ENCODE measurements at regions not wholly inside any gene's neighbourhood (a gene's known extent, or its start where the extent isn't known, plus 50 kb on each side); places are given as distances from the start of the nearest gene placed in this dataset.

DNA sequence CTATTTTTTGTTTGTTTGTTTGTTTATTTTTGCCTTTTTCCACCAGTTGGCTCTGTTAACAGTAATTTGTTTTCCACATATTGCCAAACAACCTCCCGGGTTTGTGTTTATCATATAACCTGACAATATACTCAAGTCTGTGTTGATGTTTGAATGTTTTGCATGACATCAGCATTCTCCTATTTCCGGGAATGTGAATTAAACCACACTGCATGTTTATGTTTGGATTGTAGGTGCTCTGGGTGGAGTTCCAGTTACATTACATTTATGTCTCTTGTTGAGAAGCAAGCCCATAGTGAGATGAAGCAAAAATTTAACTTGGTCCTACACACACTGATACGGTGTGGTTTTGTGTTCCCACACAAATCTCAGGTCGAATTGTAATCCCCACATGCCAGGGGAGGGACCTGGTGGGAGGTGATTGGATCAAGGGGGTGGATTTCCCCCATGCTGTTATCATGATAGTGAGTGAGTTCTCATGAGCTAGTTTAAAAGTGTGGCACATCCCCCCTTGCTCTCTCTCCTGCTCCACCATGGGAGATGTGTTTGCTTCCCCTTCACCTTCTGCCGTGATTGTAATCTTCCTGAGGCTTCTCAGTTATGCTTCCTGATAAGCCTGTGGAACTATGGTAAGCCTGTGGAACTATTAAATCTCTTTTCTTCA is 54.4 kb upstream of the CLNK start:
- RAD21 ChIA-PET (ENCODE audit: low non-redundant PET in 1 of 2, low total read pairs in 2 of 2, uncharacterized antibody in 2 of 2, unreplicated experiment in 2 of 2): no interaction called here
- Histone ChIP-seq H3K4me2 (ENCODE audit: low read length) (no peak overlapping the region), H3K9me2 (ENCODE audit: insufficient read depth) (no peaks in the 10 kb centered on the region; the same call in 1 of the 2 replicates), H3K27me3 (ENCODE audit: insufficient read depth, low read length) (no peaks in the 10 kb centered on the region), H3K79me2 (ENCODE audit: insufficient read depth, low read length) (no peaks in the 10 kb centered on the region), H3K4me3 (replicated peaks in 1 of 2; ENCODE audit: low read depth in 1 of 2, low read length in 2 of 2) (no peak overlapping the region), H3K27ac (ENCODE audit: low read depth, low read length) (no peak overlapping the region), H4K20me1 (ENCODE audit: insufficient read depth) (no peaks in the 10 kb centered on the region), H3K9me3 (ENCODE audit: control insufficient read depth in 1 of 2, insufficient read depth in 1 of 2, low read depth in 1 of 2, low read length in 2 of 2) (no peaks in the 10 kb centered on the region), H2AFZ (ENCODE audit: low read depth, low read length, poor library complexity, severe bottlenecking) (no peak overlapping the region), H3K36me3 (ENCODE audit: control insufficient read depth in 1 of 2, insufficient read depth in 2 of 2, low read length in 2 of 2) (no peaks in the 10 kb centered on the region), H3K4me1 (ENCODE audit: control insufficient read depth in 1 of 2, insufficient read depth in 2 of 2, low read length in 2 of 2) (no peaks in the 10 kb centered on the region), H3K9ac (ENCODE audit: low read length) (no peak overlapping the region)
- TF ChIP-seq EZH2phosphoT487 (IDR thresholded peaks at IDR 0.05; ENCODE audit: borderline replicate concordance): no peak
- no peak for TF ChIP-seq CTCF (IDR thresholded peaks at IDR 0.05 in 2 of 3, conservative IDR thresholded peaks at IDR 0.05 in 1 of 3; ENCODE audit: borderline replicate concordance in 1 of 3, insufficient read depth in 1 of 3, low read depth in 2 of 3, low read length in 2 of 3)
- TF ChIP-seq ELF1 (IDR thresholded peaks at IDR 0.05; ENCODE audit: borderline replicate concordance, low read depth): no peak
- TF ChIP-seq JUND (IDR thresholded peaks at IDR 0.05): no peak
- TF ChIP-seq CBX3 (IDR thresholded peaks at IDR 0.05; ENCODE audit: low read depth): no peak
- no peak for TF ChIP-seq EGR1 (IDR thresholded peaks at IDR 0.05; ENCODE audit: low read depth)
- TF ChIP-seq TCF7L2 (IDR thresholded peaks at IDR 0.05; ENCODE audit: borderline replicate concordance, extremely low read depth, insufficient read depth, insufficient read length): no peak
- TF ChIP-seq MAX (IDR thresholded peaks at IDR 0.05): no peak
- CTCF ChIA-PET: no interaction called here
- ATAC-seq: no peak
- POLR2A ChIA-PET: no interaction called here
- no TSS peak for BruUV-seq (replicated peaks)
- DNase-seq (ENCODE audit: low read depth, low spot score): no peak
- intact Hi-C loops (cut with micrococcal nuclease): no loop called here

DNA sequence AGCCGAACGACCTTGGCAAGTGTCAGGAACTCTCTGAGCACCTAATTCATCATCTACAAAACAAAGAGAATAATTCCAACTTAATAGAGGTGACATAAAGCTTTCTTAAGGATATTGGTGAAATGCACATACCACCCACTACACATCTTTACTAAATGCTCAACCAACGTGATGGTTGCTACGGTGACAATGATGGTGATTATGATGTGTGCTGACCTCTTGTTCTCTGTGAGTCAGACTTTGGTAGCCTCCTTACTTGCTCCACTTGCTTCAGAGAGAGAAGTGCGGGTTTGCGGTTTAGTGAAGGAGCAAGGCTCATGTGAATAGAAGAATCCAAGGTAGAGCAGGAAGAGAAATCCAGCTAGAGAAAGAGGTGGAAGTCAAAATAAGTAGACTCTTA is 52.8 kb upstream of the CLNK start:
- no peaks in the 10 kb centered on the region for H3K9me3 ChIP-seq (ENCODE audit: control insufficient read depth in 1 of 2, insufficient read depth in 1 of 2, low read depth in 1 of 2, low read length in 2 of 2)
- no peak overlapping the region for H3K4me3 ChIP-seq (replicated peaks in 1 of 2; ENCODE audit: low read depth in 1 of 2, low read length in 2 of 2)
- no TSS peak for BruUV-seq (replicated peaks)
- ChIA-PET POLR2A (no interaction called here), CTCF (no interaction called here), RAD21 (ENCODE audit: low non-redundant PET in 1 of 2, low total read pairs in 2 of 2, uncharacterized antibody in 2 of 2, unreplicated experiment in 2 of 2) (no interaction called here)
- DNase-seq (ENCODE audit: low read depth, low spot score) (no peak), ATAC-seq (no peak)
- H3K27ac ChIP-seq (ENCODE audit: low read depth, low read length): no peak overlapping the region
- H3K4me2 ChIP-seq (ENCODE audit: low read length): no peak overlapping the region
- no peaks in the 10 kb centered on the region for H3K79me2 ChIP-seq (ENCODE audit: insufficient read depth, low read length)
- no peak overlapping the region for H3K9ac ChIP-seq (ENCODE audit: low read length)
- no peaks in the 10 kb centered on the region for H4K20me1 ChIP-seq (ENCODE audit: insufficient read depth)
- no peaks in the 10 kb centered on the region for H3K36me3 ChIP-seq (ENCODE audit: control insufficient read depth in 1 of 2, insufficient read depth in 2 of 2, low read length in 2 of 2)
- intact Hi-C loops (cut with micrococcal nuclease): no loop called here
- no peak overlapping the region for H2AFZ ChIP-seq (ENCODE audit: low read depth, low read length, poor library complexity, severe bottlenecking)
- H3K27me3 ChIP-seq (ENCODE audit: insufficient read depth, low read length): no peaks in the 10 kb centered on the region
- H3K4me1 ChIP-seq (ENCODE audit: control insufficient read depth in 1 of 2, insufficient read depth in 2 of 2, low read length in 2 of 2): no peaks in the 10 kb centered on the region
- TF ChIP-seq ZFX (IDR thresholded peaks at IDR 0.05) (no peak), TCF7L2 (IDR thresholded peaks at IDR 0.05; ENCODE audit: borderline replicate concordance, extremely low read depth, insufficient read depth, insufficient read length) (no peak), SRF (IDR thresholded peaks at IDR 0.05; ENCODE audit: low read depth) (no peak), ZBTB33 (IDR thresholded peaks at IDR 0.05; ENCODE audit: extremely low read depth, insufficient replicate concordance, low read length) (no peak), CEBPB (IDR thresholded peaks at IDR 0.05; ENCODE audit: low read depth) (no peak)
- H3K9me2 ChIP-seq (ENCODE audit: insufficient read depth): no peaks in the 10 kb centered on the region
